ENCODE measurements at regions not wholly inside any gene's neighbourhood (a gene's known extent, or its start where the extent isn't known, plus 50 kb on each side); places are given as distances from the start of the nearest gene placed in this dataset.

- Histone ChIP-seq H3K27ac (no peak overlapping the region), H3K4me1 (no peaks in the 10 kb centered on the region), H3K36me3 (no peaks in the 10 kb centered on the region), H3K9me3 (no peaks in the 10 kb centered on the region), H3K27me3 (no peaks in the 10 kb centered on the region), H3K4me3 (no peak overlapping the region)
- intact Hi-C loops (cut with DNase I; ENCODE audit: low total_unique reads), result no loop called here
- no peak for TF ChIP-seq CTCF (IDR thresholded peaks at IDR 0.05)
- TF ChIP-seq POLR2AphosphoS5 (IDR thresholded peaks at IDR 0.05), result no peak
- TF ChIP-seq POLR2A (IDR thresholded peaks at IDR 0.05), result no peak
- no peak for DNase-seq (ENCODE audit: low spot score in 2 of 2)
Observed at GRCh38 chr3:8156138-8156537, 345.5 kb upstream of the LMCD1 start.

- no peak for TF ChIP-seq POLR2A (IDR thresholded peaks at IDR 0.05)
- TF ChIP-seq CTCF (IDR thresholded peaks at IDR 0.05), result no peak
- no peak for TF ChIP-seq POLR2AphosphoS5 (IDR thresholded peaks at IDR 0.05)
- DNase-seq (ENCODE audit: low spot score in 2 of 2), result no peak
- Histone ChIP-seq H3K9me3 (no peaks in the 10 kb centered on the region), H3K4me3 (no peak overlapping the region), H3K27ac (no peak overlapping the region), H3K27me3 (no peaks in the 10 kb centered on the region), H3K36me3 (no peaks in the 10 kb centered on the region), H3K4me1 (no peaks in the 10 kb centered on the region)
- intact Hi-C loops (cut with DNase I; ENCODE audit: low total_unique reads), result no loop called here
Observed at GRCh38 chr3:8156831-8157230, 344.8 kb upstream of the LMCD1 start.

GRCh38 chr3:8157640-8158039, 344.0 kb upstream of the LMCD1 start:
- H3K4me3 ChIP-seq, result no peak overlapping the region

GRCh38 chr3:8164145-8164544, 337.5 kb upstream of the LMCD1 start:
- no peaks in the 10 kb centered on the region for H3K27me3 ChIP-seq
- H3K27ac ChIP-seq, result no peak overlapping the region
- H3K4me3 ChIP-seq, result no peak overlapping the region
- intact Hi-C loops (cut with DNase I; ENCODE audit: low total_unique reads), result no loop called here
- H3K9me3 ChIP-seq, result peaks cover 0 to 5% of the 10 kb centered on the region in 2 donors
- no peak for TF ChIP-seq CTCF (IDR thresholded peaks at IDR 0.05)
- TF ChIP-seq POLR2A (IDR thresholded peaks at IDR 0.05), result no peak
- TF ChIP-seq POLR2AphosphoS5 (IDR thresholded peaks at IDR 0.05), result no peak
- DNase-seq (ENCODE audit: low spot score in 2 of 2), result no peak
- H3K36me3 ChIP-seq, result no peaks in the 10 kb centered on the region
- no peaks in the 10 kb centered on the region for H3K4me1 ChIP-seq

More at GRCh38 chr3:8157640-8158039, 344.0 kb upstream of the LMCD1 start:
- H3K27me3 ChIP-seq, result no peaks in the 10 kb centered on the region
- no peaks in the 10 kb centered on the region for H3K9me3 ChIP-seq
- no peak for TF ChIP-seq POLR2AphosphoS5 (IDR thresholded peaks at IDR 0.05)
- TF ChIP-seq CTCF (IDR thresholded peaks at IDR 0.05), result no peak
- TF ChIP-seq POLR2A (IDR thresholded peaks at IDR 0.05), result no peak
- no peak for DNase-seq (ENCODE audit: low spot score in 2 of 2)
- H3K4me1 ChIP-seq, result no peaks in the 10 kb centered on the region
- no peaks in the 10 kb centered on the region for H3K36me3 ChIP-seq
- no peak overlapping the region for H3K27ac ChIP-seq
- intact Hi-C loops (cut with DNase I; ENCODE audit: low total_unique reads), result no loop called here

- no peaks in the 10 kb centered on the region for H3K4me1 ChIP-seq
- H3K27ac ChIP-seq, result no peak overlapping the region
- H3K36me3 ChIP-seq, result no peaks in the 10 kb centered on the region
- intact Hi-C loops (cut with DNase I; ENCODE audit: low total_unique reads), result no loop called here
- H3K4me3 ChIP-seq, result no peak overlapping the region
- no peaks in the 10 kb centered on the region for H3K27me3 ChIP-seq
- peaks cover 0 to 5% of the 10 kb centered on the region in 2 donors for H3K9me3 ChIP-seq
- DNase-seq (ENCODE audit: low spot score in 2 of 2), result no peak
- no peak for TF ChIP-seq POLR2AphosphoS5 (IDR thresholded peaks at IDR 0.05)
- no peak for TF ChIP-seq POLR2A (IDR thresholded peaks at IDR 0.05)
- no peak for TF ChIP-seq CTCF (IDR thresholded peaks at IDR 0.05)
Observed at GRCh38 chr3:8166014-8166413, 335.6 kb upstream of the LMCD1 start.
